H1 (cell line): ENCODE measurements at regions not wholly inside any gene's neighbourhood (a gene's known extent, or its start where the extent isn't known, plus 50 kb on each side); places are given as distances from the start of the nearest gene placed in this dataset.

Source experiments
- CTCF ChIA-PET: fragments of 300-600 bp; sonication (Branson Sonifier 250); formaldehyde crosslinking; loops from one replicate; lab custom pipeline; 2021; ENCODE audit not compliant: partially characterized antibody; lab: Charles Lee
- POLR2A ChIA-PET: fragments of 300-600 bp; sonication (Branson Sonifier 250); formaldehyde crosslinking; loops from one replicate; lab custom pipeline; 2021; ENCODE audit warnings: inconsistent platforms; ENCODE audit not compliant: partially characterized antibody; lab: Charles Lee
- DNase-seq, 2 experiments: peaks; one replicate each; pipeline versions ENCODE4 v3.0.0 to v3.0.0-alpha.2; 2010 to 2022; ENCODE audit warnings: low spot score in 2 of 2, low read depth in 1 of 2, mixed read lengths in 1 of 2
- FAIRE-seq: peaks from 2 replicates; lab custom pipeline; 2011; peaks lifted over from hg19 to GRCh38; lab: Jason Lieb, UNC
- H2AFZ ChIP-seq: 2 replicates; pipeline ENCODE4 v1.8.1; 2012; ENCODE audit warnings: low read length, inconsistent platforms
- H2AK5ac ChIP-seq: 2 replicates; pipeline ENCODE4 v1.6.1; 2013; ENCODE audit warnings: low read depth, low read length
- H2BK120ac ChIP-seq: replicated peaks from 2 replicates; pipeline ENCODE3; 2013; ENCODE audit warnings: low read depth, low read length, inconsistent platforms
- H2BK12ac ChIP-seq: 2 replicates; pipeline ENCODE4 v1.6.1; 2013; ENCODE audit warnings: low read depth, low read length
- H2BK15ac ChIP-seq: 2 replicates; pipeline ENCODE4 v1.6.1; 2013; ENCODE audit warnings: low read length
- H2BK20ac ChIP-seq: 2 replicates; pipeline ENCODE4 v1.6.1; 2013; ENCODE audit warnings: low read length
- H2BK5ac ChIP-seq: 2 replicates; pipeline ENCODE4 v1.6.1; 2013; ENCODE audit warnings: low read depth, low read length
- H3K14ac ChIP-seq: 2 replicates; pipeline ENCODE4 v1.6.1; 2013; ENCODE audit warnings: inconsistent platforms; ENCODE audit not compliant: insufficient read length
- H3K18ac ChIP-seq: 2 replicates; pipeline ENCODE4 v1.6.1; 2013; ENCODE audit warnings: low read length; ENCODE audit errors: extremely low read depth
- H3K23ac ChIP-seq: 2 replicates; pipeline ENCODE4 v1.6.1; 2013; ENCODE audit warnings: inconsistent platforms; ENCODE audit not compliant: insufficient read length
- H3K23me2 ChIP-seq: 2 replicates; pipeline ENCODE4 v1.6.1; 2013; ENCODE audit warnings: low read depth, low read length
- H3K27ac ChIP-seq: 2 replicates; pipeline ENCODE4 v1.6.1; 2011; ENCODE audit warnings: low read depth, low read length, inconsistent platforms
- H3K27me3 ChIP-seq, 4 experiments: replicated peaks in 1 of 4; 1 replicate in 1 of 4; 2 replicates in 3 of 4; pipeline versions ENCODE4 v1.6.1 to v1.8.1; 2011 to 2013; ENCODE audit warnings: low read length in 3 of 4, mild to moderate bottlenecking in 3 of 4, inconsistent platforms in 2 of 4, mixed read lengths in 2 of 4, moderate library complexity in 1 of 4; ENCODE audit not compliant: control insufficient read depth in 3 of 4, insufficient read depth in 3 of 4; ENCODE audit errors: extremely low read depth in 1 of 4
- H3K36me3 ChIP-seq, 4 experiments: 2 replicates each; pipeline versions ENCODE4 v1.6.1 to v1.8.1; 2011 to 2013; ENCODE audit warnings: mild to moderate bottlenecking in 4 of 4, low read length in 3 of 4, moderate library complexity in 2 of 4, control low read depth in 1 of 4, inconsistent platforms in 1 of 4; ENCODE audit not compliant: insufficient read depth in 4 of 4, control insufficient read depth in 2 of 4
- H3K4ac ChIP-seq: replicated peaks from 2 replicates; pipeline ENCODE3; 2013; ENCODE audit warnings: low read length, low read depth, mixed read lengths, inconsistent platforms; ENCODE audit not compliant: insufficient read length
- H3K4me1 ChIP-seq, 4 experiments: replicated peaks in 1 of 4; 1 replicate in 1 of 4; 2 replicates in 3 of 4; pipeline versions ENCODE4 v1.6.1 to v1.8.1; 2011 to 2013; ENCODE audit warnings: low read length in 3 of 4, inconsistent platforms in 2 of 4, mixed read lengths in 1 of 4; ENCODE audit not compliant: insufficient read depth in 4 of 4, control insufficient read depth in 3 of 4
- H3K4me2 ChIP-seq, 2 experiments: 2 replicates each; pipeline versions ENCODE4 v1.6.1 to v1.8.1; 2011 to 2013; ENCODE audit warnings: low read depth in 2 of 2, low read length in 2 of 2, control low read depth in 1 of 2, inconsistent platforms in 1 of 2, mild to moderate bottlenecking in 1 of 2; ENCODE audit not compliant: insufficient read depth in 1 of 2
- H3K4me3 ChIP-seq, 4 experiments: fragments of 200-600, 300-600 bp in 1 of 4; sonication (generic), shearing (Covaris generic), sonication (Bioruptor Twin) in 1 of 4; 2 replicates each; pipeline versions ENCODE4 v1.5.1 to v1.8.1; 2011 to 2016; ENCODE audit warnings: low read length in 4 of 4, low read depth in 3 of 4, control low read depth in 2 of 4, inconsistent platforms in 2 of 4, mild to moderate bottlenecking in 2 of 4, mixed read lengths in 1 of 4, moderate library complexity in 1 of 4; ENCODE audit not compliant: insufficient read depth in 2 of 4; ENCODE audit errors: extremely low read depth in 1 of 4
- H3K56ac ChIP-seq: replicated peaks from 2 replicates; pipeline ENCODE3; 2013; ENCODE audit warnings: low read depth, mild to moderate bottlenecking, mixed read lengths, low read length, inconsistent platforms; ENCODE audit not compliant: insufficient read length
- H3K79me1 ChIP-seq: 2 replicates; pipeline ENCODE4 v1.6.1; 2013; ENCODE audit warnings: low read depth, low read length, control low read depth
- H3K79me2 ChIP-seq, 2 experiments: 2 replicates each; pipeline versions ENCODE4 v1.6.1 to v1.8.1; 2012 to 2013; ENCODE audit warnings: low read length in 2 of 2, mild to moderate bottlenecking in 2 of 2, inconsistent platforms in 1 of 2; ENCODE audit not compliant: insufficient read depth in 2 of 2, control insufficient read depth in 1 of 2
- H3K9ac ChIP-seq, 4 experiments: replicated peaks in 1 of 4; 1 replicate in 1 of 4; 2 replicates in 3 of 4; pipeline versions ENCODE4 v1.6.1 to v1.8.1; 2011 to 2013; ENCODE audit warnings: low read depth in 3 of 4, low read length in 3 of 4, control low read depth in 2 of 4, mild to moderate bottlenecking in 2 of 4, moderate library complexity in 2 of 4, inconsistent platforms in 1 of 4; ENCODE audit errors: extremely low read depth in 1 of 4
- H3K9me3 ChIP-seq, 2 experiments: 2 replicates each; pipeline versions ENCODE4 v1.6.1 to v1.8.1; 2012 to 2013; ENCODE audit warnings: mild to moderate bottlenecking in 2 of 2, moderate library complexity in 2 of 2, control low read depth in 1 of 2, inconsistent platforms in 1 of 2, low read depth in 1 of 2, low read length in 1 of 2, mixed read lengths in 1 of 2; ENCODE audit not compliant: insufficient read depth in 2 of 2
- H4K20me1 ChIP-seq, 2 experiments: replicated peaks in 1 of 2; 2 replicates each; pipeline versions ENCODE3 to v1.8.1; 2011 to 2013; ENCODE audit warnings: inconsistent platforms in 2 of 2, low read length in 2 of 2, mild to moderate bottlenecking in 1 of 2; ENCODE audit not compliant: insufficient read depth in 2 of 2, control insufficient read depth in 1 of 2
- H4K5ac ChIP-seq: 2 replicates; pipeline ENCODE4 v1.6.1; 2013; ENCODE audit warnings: low read length, low read depth, mixed read lengths, inconsistent platforms; ENCODE audit not compliant: insufficient read length
- H4K8ac ChIP-seq: 2 replicates; pipeline ENCODE4 v1.8.0; 2013; ENCODE audit warnings: mild to moderate bottlenecking, moderate library complexity, low read length, inconsistent platforms; ENCODE audit not compliant: insufficient read depth; ENCODE audit errors: extremely low read depth
- H4K91ac ChIP-seq: replicated peaks from 2 replicates; pipeline ENCODE3; 2013; ENCODE audit warnings: low read length, mixed read lengths, inconsistent platforms; ENCODE audit not compliant: insufficient read length
- RAD21 ChIP-seq, 2 experiments: IDR thresholded peaks in 1 of 2; conservative IDR thresholded peaks in 1 of 2; 2 replicates each; pipeline ENCODE4 v1.6.1; 2011; ENCODE audit warnings: low read depth in 2 of 2, low read length in 2 of 2, improper control_type of control experiment in 1 of 2, inconsistent platforms in 1 of 2, mild to moderate bottlenecking in 1 of 2, moderate library complexity in 1 of 2
- TBP ChIP-seq: IDR thresholded peaks from 2 replicates; pipeline ENCODE4 v1.6.1; 2011; ENCODE audit warnings: low read depth, low read length, improper control_type of control experiment
- TEAD4 ChIP-seq: IDR thresholded peaks from 2 replicates; pipeline ENCODE4 v1.6.1; 2012; ENCODE audit warnings: low read depth, low read length, inconsistent platforms, mixed read lengths
- WGBS, 2 experiments: shearing (Covaris generic) in 1 of 2; methylation state at CpG; one replicate each; pipeline versions ENCODE4 v1.1.6 to v1.1.7; 2013 to 2015; ENCODE audit warnings: low lambda C conversion rate in 2 of 2, mixed read lengths in 2 of 2, inconsistent platforms in 1 of 2, low coverage in 1 of 2, missing lambda C conversion rate in 1 of 2; ENCODE audit not compliant: insufficient replicate concordance in 2 of 2, insufficient coverage in 1 of 2, insufficient read length in 1 of 2; ENCODE audit errors: extremely low coverage in 1 of 2, missing lambda C conversion rate in 1 of 2; 5-methylcytosine and 5-hydroxymethylcytosine counted together
- TF ChIP-seq, protein P1 (sequence below), 3 experiments: IDR thresholded peaks; 1 replicate in 2 of 3; 2 replicates in 1 of 3; pipeline versions ENCODE4 v1.5.1 to v1.6.1; 2011; ENCODE audit warnings: low read length in 3 of 3, mild to moderate bottlenecking in 3 of 3, inconsistent platforms in 2 of 3, low read depth in 1 of 3, moderate library complexity in 1 of 3; ENCODE audit not compliant: insufficient read depth in 1 of 3; ENCODE audit errors: control extremely low read depth in 1 of 3

- TF ChIP-seq RAD21 (IDR thresholded peaks at IDR 0.05 in 1 of 2, conservative IDR thresholded peaks at IDR 0.05 in 1 of 2; ENCODE audit: low read depth in 2 of 2, low read length in 2 of 2) (peak; percentile 35 to 37), TEAD4 (no peak), TBP (no peak)
- TF ChIP-seq, protein P1, sequence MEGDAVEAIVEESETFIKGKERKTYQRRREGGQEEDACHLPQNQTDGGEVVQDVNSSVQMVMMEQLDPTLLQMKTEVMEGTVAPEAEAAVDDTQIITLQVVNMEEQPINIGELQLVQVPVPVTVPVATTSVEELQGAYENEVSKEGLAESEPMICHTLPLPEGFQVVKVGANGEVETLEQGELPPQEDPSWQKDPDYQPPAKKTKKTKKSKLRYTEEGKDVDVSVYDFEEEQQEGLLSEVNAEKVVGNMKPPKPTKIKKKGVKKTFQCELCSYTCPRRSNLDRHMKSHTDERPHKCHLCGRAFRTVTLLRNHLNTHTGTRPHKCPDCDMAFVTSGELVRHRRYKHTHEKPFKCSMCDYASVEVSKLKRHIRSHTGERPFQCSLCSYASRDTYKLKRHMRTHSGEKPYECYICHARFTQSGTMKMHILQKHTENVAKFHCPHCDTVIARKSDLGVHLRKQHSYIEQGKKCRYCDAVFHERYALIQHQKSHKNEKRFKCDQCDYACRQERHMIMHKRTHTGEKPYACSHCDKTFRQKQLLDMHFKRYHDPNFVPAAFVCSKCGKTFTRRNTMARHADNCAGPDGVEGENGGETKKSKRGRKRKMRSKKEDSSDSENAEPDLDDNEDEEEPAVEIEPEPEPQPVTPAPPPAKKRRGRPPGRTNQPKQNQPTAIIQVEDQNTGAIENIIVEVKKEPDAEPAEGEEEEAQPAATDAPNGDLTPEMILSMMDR (IDR thresholded peaks at IDR 0.05; ENCODE audit: control extremely low read depth in 1 of 3, insufficient read depth in 1 of 3, low read depth in 1 of 3, low read length in 3 of 3) = peak in 2 of 3 experiments; percentile 20 to 35; a peak in 2 of 4 replicates
- Histone ChIP-seq H3K4ac (no peak overlapping the region), H3K9ac (no peak overlapping the region), H3K27ac (no peak overlapping the region), H2BK12ac (peak overlapping the region; percentile 65; the same call in 1 of the 2 replicates), H2BK20ac (no peak overlapping the region), H3K36me3 (no peaks in the 10 kb centered on the region), H4K8ac (no peak overlapping the region), H3K4me2 (peak overlapping the region; percentile 30 to 31; a peak in 2 of 4 replicates), H3K79me2 (no peaks in the 10 kb centered on the region), H4K91ac (no peak overlapping the region), H4K5ac (peak overlapping the region; percentile 4), H3K4me3 (no peak overlapping the region), H3K56ac (no peak overlapping the region), H3K23ac (no peak overlapping the region), H2BK120ac (no peak overlapping the region), H4K20me1 (no peaks in the 10 kb centered on the region), H3K27me3 (no peaks in the 10 kb centered on the region), H2AK5ac (no peak overlapping the region), H2BK15ac (no peak overlapping the region; the same call in 1 of the 2 replicates), H2AFZ (peak overlapping the region; percentile 91), H3K14ac (no peak overlapping the region), H3K23me2 (no peaks in the 10 kb centered on the region), H3K9me3 (0 out of 4 replicates have a peak, but pooled peaks cover 0 to 4% of the 10 kb centered on the region in 2 experiments), H2BK5ac (no peak overlapping the region), H3K79me1 (no peaks in the 10 kb centered on the region), H3K4me1 (peaks cover 0 to 6% (median 4%) of the 10 kb centered on the region in 4 experiments; a peak in 5 of 7 replicates), H3K18ac (no peak overlapping the region)
- WGBS, 2 experiments = 49% methylated on average over 6 of the region's 6 CpGs; no CpG with 5 or more reads in 1 of the 2 experiments
- FAIRE-seq (no peak), DNase-seq (peak in 1 of 2 experiments; percentile 33)
- CTCF ChIA-PET = interaction anchor here (0.7 to 1.6 kb wide), 6 partner anchors 13 to 96 kb away, joined by 3 to 5 read pairs (median 4); no protein-coding TSS in a partner anchor
- POLR2A ChIA-PET = no interaction called here
These were observed 155.2 kb downstream of the LIG4 start for GRCh38 chr13:108060111-108060510.
